Stimulated activated CD4-positive, alpha-beta T cell treated with anti-CD3 and anti-CD28 coated beads, Interleukin-12 subunit alpha, Interleukin-12 subunit beta, amount 100 ng/mL, for 4 hours (primary cell): ENCODE measurements at regions not wholly inside any gene's neighbourhood (a gene's known extent, or its start where the extent isn't known, plus 50 kb on each side); places are given as distances from the start of the nearest gene placed in this dataset.
"Not testable (repeated sequence)": the region's sequence is repeated elsewhere in the genome, so short reads cannot be mapped to it uniquely, and the experiment has no call there.

Experiments used
- DNase-seq: peaks from one replicate; pipeline ENCODE4 v3.0.0-alpha.2; 2020

DNA sequence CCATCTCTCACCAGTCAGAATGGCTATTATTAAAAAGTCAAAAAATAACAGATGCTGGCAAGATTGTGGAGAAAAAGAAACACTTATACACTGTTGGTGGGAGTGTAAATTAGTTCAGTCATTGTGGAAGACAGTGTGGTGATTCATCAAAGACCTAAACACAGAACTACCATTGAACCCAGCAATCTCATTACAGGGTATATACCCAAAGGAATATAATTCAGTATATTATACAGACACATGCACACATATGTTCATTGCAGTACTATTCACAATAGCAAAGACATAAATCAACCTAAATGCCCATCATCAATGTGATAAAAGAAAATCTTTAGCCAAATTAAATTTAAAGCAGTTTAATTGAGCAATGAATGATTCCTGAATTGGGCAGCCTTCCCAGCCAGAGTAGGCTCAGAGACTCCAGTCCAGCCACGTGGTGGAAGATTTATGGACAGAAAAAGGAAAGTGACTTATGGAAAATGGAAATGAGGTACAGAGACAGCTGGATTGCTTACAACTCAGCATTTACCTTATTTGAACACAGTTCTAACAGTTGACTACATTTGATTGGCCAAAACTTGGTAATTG, 377.1 kb upstream of the SLC39A10 start:
- DNase-seq: no peak

DNA sequence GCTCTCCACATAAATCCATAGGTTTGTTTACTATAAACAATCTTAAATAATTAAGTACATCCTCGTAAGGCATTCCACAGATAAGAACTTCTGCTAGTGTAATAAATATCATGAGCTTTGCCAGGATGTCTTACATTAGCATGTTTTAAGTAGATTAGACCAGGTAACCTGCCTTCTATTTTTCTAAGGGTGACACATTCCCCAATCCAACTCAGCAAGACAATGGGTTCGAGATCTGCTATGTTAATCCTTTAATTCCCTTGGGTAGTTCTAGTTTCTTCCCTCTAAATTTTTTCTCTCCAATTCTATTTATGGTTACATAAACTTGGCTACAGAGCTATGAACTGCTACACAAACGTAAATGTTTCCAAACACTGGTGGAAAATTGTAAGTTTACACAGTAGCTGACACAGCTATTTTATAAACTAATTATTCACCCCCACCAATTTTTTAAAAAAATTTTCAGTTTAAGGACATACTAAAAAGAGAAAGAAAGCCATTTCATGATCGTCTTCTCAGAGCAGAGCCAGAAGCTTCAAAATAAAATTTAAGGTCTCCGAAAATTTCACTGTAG, 386.5 kb upstream of the SLC39A10 start:
- no peak for DNase-seq

DNA sequence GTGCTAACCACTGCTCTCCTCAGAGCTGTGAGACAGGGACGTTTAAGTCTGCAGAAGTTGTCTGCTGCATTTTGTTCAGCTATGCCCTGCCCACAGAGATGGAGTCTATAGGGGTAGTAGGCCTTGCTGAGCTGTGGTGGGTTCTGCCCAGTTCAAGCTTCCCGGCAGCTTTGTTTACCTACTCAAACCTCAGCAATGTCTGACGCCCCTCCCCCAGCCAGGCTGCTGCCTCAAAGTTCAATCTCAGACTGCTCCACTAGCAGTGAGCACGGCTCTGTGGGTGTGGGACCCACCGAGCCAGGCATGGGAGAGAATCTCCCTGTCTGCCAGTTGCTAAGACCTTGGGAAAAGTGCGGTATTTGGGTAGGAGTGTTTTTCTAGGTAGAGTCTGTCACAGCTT, 387.8 kb upstream of the SLC39A10 start:
- DNase-seq: no peak

DNA sequence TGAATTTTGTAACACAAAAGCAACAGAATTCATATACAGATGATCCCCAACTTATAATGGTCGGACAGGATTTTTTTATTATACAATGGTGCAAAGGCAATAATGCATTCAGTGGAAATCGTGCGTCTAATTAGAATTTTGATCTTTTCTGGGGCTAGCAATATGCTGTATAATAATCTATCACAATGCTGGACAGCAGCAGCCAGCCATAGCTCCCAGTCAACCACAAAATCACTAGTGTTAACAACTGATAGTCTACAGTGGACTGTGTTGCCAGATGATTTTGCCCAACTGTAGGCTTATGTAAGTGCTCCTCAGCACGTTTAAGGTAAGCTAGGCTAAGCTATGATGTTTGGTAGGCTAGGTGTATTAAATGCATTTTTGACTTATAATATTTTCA, 399.0 kb upstream of the SLC39A10 start:
- DNase-seq: no peak

DNA sequence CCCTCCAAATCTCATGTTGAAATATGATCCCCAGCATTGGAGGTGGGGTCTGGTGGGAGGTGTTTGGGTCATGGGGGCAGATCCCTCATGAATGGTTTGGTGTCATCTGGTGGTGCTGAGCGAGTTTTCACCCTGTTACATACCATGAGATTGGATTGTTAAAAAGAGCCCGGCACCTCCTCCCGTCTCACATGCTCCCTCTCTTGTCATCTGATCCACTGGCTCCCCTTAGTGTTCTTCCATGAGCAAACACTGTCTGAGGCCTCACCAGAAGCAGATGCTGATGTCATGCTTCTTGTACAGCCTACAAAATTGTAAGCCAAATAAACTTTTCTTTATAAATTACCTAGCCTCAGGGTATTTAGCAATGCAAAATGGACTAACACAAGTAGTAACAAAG, 405.0 kb upstream of the SLC39A10 start:
- no peak for DNase-seq

DNA sequence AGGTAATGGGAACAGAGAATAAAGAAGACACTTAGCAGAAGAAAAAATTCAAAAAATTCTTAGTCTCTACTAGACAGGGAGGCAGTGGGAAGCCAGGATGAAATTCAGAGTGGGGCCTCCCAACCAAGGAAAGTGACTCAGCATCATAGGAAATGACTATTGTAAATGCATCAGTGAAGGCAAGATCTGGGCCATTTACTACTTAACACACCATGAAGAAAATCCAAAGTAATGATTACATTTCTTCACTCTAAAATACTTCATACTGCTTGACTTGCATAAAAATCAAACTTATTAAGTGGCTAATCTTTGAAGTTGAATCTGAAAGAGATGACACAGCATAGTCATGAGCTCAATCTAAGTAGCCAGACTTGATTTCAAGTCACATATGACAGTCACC, 405.8 kb upstream of the SLC39A10 start:
- DNase-seq: no peak

DNA sequence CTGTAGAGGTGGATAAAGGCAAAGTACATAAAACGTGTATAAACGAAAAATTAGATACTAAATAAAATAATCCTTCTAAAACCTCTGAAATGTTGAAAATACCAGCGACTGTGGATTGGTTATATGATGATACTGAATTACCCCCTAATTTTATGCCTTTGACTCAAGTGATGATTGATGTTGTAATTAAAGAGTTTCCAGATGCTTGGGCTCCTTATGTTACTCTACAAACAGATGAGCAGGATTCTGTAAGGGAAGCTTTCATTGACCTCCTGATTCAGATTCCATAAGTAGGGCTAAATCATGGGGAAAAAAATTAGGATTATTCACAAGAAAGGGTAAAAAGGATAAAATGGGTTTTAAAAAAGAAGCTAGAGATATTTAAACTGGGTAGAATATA, 418.2 kb upstream of the SLC39A10 start:
- DNase-seq: no peak

DNA sequence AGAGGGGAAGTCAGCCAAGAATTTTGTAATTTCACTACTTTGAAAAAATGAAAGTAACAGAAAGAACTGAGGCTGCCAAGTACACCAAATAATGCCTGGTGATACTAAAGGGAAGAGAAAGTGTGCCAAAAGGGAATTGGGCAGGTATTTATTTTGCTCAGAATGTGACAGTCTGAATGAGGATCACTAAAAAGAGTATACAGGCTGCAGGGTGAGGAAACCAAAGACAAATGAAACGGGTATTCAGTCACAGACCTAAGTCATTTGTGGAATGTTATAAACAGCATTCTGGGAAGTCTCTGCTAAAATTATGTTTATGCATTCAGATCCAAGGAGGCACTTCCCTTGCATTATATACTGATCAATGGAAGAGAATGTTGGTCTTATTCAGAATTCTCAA, 418.6 kb upstream of the SLC39A10 start:
- DNase-seq: no peak

DNA sequence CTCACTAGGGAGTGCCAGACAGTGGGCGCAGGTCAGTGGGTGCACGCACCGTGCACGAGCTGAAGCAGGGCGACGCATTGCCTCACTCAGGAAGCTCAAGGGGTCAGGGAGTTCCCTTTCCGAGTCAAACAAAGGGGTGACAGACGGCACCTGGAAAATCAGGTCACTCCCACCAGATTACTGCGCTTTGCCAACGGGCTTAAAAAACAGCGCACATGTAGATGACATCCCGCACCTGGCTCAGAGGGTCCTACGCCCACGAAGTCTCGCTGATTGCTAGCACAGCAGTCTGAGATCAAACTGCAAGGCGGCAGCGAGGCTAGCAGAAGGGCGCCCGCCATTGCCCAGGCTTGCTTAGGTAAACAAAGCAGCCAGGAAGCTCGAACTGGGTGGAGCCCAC, 428.5 kb upstream of the SLC39A10 start:
- DNase-seq: not testable (repeated sequence)

DNA sequence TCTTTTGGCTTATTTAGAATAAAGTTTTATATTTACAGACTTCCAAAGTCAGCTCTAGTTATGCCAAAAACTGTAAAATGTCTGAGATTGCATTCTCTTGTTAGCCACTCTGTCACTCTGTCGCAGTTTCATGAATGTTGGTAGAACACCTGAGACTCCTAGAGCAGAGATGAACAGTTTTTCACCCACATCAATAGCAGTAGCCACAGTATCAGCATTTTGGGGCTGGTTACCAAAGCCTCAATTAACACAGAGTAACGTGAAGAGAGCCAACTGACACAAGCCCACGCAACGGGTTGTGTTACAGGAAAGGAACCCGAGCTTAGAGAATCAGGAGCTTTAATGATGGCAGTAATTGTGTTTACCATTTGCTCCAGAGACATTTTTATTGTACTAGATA, 443.0 kb upstream of the SLC39A10 start:
- DNase-seq: no peak

DNA sequence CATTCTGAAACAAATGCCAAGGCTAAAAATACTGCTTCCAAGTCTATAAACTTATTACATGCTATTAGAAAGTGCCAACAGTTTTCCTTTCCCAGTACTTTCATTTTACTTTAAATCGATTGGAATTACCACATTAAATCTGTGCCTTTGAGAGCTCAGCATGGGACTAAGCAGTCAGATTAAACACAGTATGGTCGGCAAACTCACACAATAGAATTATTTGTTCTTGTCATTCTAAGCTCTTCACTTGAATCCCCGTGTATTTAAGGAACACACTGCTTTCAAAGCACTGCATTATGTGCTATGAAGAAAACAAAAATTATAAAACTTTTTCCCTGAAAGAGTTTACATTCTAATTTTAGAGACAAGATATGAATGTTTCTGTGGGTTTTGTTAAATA, 444.4 kb upstream of the SLC39A10 start:
- DNase-seq: no peak

DNA sequence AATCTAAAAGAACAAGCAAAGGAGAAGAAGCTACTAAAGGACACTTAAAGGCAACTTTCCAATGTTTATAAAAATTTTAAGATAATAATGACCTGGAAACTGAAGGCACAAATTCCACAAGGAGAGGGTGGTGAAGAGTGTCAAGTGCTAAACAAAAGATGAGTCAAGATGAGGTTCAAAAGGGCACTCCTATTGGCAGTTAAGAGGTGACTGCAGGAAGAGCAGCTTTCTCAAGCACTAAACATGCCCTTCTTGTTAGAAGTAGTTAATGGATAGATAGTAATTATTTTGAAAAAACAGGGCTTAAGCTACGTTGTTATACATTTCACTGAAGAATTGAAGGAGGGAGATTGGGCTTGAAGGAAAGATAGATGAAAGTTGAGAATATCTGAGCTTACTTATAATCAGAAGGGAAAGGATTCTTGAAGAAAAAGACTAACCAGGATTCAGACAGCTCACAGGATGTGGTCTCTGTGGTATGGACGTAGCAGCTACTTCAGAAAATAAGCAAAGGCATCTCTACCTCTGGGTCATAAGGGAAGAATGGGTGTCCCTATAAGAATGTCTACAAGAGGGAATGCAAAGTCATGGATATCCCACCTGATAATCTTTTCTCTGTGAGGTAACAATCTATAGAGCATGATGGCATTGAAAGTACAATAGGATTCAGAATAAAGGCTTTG, 454.7 kb upstream of the SLC39A10 start:
- DNase-seq: no peak

DNA sequence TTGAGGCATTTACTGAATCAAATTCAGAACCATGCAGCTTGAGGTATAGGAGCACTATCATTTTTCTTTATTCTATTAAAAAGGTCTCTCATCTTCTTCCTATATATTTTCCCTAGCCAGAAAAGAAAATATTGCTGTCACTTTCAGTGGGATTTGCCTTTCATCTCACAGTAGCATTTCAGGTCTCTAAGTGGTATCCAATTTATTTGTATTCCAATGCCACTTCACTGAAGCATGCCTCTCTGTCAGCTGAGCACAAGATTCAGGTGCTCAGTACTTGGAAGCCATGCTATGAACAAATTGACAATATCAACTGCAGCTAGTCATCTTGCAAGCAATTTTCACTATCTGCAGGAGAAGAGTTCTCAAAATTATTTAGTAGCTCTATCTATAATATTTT, 457.2 kb upstream of the SLC39A10 start:
- no peak for DNase-seq

DNA sequence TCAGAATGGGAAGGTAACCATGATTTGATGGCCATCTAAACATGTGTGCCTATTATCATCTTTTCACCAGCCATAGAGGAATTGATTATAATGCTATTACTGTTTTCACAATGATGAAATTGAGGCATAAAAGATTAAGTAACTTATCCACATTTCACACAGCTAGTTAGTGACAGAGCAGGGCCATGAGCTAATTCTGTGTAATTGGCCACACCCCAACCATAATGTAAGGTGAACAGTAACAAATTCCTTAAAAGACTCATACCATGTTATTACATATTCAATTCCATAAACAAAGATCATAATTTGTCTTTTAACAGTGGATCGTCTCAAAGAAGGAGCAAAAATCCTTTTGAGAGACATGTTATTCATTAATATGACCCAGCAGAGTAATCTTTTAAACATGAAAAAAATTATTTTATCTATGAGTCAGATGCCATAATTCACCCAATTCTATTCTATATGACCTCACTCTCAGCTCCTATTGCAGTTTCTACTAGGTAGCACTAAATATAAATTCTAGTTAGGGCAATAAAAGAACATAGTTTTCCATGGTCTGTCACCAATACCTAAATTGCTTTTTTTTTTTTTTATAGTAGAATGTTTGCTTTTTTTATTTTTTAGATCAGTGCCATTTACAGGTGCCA, 475.8 kb upstream of the SLC39A10 start:
- DNase-seq: no peak

DNA sequence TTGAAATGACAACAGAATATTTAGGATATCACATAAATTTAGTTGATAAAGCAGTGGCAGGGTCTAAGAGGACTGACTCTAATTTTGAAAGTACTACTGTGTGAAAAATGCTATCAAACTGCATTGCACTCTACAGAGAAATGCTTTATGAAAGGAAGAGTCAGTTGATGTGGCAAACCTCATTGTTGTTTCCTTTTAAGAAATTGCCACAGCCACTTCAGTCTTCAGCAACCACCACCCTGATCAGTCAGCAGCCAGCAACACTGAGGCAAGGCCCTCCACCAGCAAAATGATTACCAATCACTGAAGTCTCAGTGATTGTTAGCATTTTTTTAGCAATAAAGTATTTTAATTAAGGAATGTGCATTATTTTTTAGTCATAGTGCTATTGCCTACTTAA, 488.7 kb upstream of the SLC39A10 start:
- no peak for DNase-seq

DNA sequence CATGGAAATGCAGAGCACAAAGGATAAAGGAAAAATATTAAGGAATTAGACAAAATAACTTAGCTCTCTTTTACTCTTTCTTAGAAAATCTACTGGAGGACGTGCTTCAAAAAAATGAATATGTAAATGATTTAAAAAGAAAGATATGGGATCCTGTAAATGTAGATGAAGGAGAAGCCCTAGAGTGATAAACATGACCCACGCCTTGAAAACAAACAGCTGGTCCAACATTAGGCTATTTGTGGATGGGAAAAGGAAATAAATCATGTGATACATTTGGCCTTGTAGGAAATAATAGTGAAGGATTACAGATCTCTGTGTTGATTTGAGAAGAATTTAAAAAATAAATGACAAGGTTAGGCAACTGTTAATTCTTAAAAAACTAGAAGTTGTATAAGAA, 492.1 kb upstream of the SLC39A10 start:
- DNase-seq: no peak

DNA sequence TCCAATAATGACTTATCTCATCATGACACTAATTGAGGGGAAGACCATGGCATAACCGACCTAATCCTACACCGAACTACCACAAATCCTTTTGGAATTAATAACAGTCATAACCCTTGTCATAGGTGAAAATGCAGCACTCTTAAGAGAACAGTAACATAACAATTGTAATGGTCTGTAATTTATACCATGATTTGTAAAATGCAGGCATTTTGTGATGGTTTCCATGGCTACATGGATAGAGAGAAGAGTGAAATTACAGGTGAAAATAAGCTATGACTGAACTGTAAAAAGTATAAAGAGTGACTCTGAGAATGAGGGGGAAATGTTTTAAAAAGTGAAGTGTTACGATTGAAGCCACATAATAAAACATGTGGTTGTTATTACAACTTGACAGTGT, 494.1 kb upstream of the SLC39A10 start:
- no peak for DNase-seq

DNA sequence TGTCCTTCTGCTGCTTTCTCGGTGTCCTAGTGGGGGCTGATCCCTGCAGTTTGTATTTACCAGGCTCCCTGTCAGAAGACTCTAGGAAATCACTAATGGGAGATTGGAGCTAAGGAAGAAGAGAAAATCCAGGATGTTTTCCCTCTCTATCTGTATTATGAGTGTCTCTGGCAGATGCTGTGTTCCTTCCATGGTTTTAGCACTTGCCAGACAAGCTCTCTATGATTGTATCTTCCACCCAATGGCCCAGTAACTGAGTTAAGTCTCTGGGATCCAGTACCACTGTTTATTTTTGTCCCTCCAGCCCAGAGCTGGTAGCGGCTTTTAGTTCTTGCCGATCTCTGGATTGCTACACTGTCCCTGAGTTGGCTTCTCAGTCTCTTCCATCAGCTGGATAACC, 494.8 kb upstream of the SLC39A10 start:
- no peak for DNase-seq

DNA sequence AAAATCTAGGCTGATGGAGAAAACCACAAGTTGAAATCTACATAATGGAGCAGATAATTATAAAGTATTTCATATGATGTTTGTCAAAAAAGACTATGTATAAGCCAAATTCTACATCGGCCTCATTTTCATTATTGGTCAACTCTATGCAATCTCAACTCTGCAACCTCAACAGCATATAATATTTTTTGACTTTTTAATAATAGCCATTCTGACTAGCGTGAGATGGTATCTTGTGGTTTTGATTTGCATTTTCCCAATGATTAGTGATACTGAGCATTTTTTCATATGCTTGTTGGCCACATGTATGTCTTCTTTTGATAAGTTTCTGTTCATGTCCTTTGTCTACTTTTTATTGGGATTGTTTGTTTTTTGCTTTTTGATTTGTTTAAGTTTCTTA, 496.1 kb upstream of the SLC39A10 start:
- DNase-seq: no peak

DNA sequence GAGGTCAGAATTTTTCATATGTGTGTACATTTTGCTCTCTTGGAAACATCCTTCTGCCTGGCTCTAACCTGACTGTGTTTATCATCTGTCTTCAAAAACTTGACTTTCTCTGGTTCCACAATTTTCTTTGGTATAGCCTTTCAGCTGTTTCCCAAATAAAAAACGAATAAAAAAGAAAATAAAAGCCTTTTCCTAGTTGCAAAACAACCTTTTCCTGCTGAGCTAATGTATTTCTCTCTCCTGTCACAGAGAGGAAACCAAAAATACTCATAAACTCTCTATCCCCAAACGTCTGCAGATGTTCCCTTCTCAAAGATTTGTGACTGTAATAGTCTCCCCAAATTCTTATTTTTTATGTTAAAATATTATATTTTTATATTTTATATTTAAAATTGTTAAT, 505.3 kb upstream of the SLC39A10 start:
- DNase-seq: no peak

DNA sequence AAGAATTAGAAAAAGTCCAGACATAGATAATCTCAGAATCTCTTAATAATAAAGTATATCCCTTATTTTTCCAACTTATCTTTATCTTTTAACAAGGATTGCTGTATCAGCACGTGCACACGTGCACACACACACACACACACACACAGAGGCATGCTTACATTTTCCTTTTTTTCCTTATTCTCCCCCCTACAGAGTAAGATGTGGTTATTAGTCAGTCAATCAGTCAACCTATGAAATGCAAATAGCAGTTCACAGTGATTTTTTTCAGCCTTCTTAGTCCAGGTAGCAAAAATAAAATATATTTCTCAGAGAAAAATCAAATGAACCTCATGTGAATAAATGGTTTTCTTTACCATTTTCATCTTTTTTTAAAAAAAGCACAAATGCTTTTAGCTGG, 506.2 kb upstream of the SLC39A10 start:
- no peak for DNase-seq

DNA sequence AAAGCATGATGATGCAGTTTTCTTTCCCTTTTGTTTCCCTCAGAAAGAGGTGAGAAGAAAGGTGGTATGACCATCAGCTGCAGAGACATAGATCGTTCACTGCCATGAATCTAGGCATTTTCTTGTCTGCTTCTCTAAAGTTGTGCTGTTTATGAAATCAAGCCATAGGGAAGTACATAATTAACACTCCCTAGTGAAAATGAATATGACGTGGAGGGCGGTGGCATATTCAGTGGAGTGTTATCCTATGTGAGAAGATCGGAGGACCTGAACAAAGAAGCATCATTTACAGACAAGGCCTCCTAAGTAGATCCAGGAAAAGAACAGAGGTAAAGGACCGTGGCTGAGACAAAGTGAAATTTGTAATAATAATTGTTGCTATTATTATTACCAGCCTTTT, 509.0 kb upstream of the SLC39A10 start:
- no peak for DNase-seq

DNA sequence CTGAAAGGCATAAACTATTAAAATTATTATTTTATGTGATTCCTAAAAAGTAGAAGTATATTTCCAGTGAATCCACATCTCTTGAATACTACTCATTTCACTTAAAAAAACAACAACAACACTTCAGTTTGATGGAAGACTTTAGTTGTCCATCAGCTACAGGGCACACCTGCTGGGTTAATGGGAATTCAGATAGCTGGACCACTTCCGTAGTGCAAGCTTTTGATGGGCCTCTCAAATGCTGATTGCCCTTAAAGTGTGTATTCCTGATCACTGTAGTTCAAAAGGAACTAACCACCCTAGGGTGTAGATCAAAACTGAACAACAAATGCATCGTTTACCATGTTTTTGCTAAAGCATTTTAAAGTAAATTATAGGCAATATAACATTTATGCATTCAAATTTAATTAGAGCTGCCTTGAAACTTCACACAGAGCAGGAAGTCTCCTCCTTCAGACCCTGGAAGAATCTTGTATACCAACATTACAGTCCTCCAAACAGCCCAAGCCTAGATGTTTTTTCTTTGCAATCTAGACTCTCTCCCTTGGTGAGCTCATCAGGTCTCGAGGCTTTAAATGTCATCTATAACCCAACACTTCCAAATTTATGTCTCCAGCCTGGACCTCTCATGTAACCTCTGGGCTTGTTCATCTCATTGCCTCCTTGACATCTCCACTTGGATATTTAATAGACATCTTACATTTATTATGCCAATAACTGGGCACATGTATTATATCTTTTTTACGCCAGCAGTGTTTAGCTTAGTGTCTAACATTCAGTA, 510.1 kb upstream of the SLC39A10 start:
- no peak for DNase-seq

DNA sequence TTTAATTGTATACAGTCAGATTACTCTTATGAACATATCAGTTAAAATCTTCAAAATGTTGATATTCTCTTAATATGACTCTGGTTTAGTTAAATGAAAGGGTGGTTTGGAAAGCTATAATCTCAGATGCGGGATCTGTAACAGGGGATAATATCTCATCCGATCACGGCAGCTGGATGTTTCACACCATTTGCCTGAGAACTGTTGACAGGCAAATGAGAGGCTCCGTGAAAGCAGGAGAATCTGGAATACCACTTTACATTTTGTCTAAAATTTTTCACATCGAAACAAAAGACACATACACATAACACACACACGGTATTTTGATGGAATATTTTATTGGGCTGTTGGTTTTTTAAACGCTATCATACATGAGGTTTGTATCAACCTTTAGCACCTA, 518.6 kb upstream of the SLC39A10 start:
- no peak for DNase-seq
